Cardiac muscle cell (in vitro differentiated cells and primary cell): ENCODE measurements at regions not wholly inside any gene's neighbourhood (a gene's known extent, or its start where the extent isn't known, plus 50 kb on each side); places are given as distances from the start of the nearest gene placed in this dataset.

Experiments
- DNase-seq, 2 donors: peaks; one replicate each; pipeline versions ENCODE4 v3.0.0 to v3.0.0-alpha.2; 2010 to 2017; ENCODE audit warnings: low read depth in 1 of 2, low spot score in 1 of 2
- H3K27ac ChIP-seq: fragments of 200-600 bp; sonication (generic); 2 replicates; pipeline ENCODE4 v1.5.1; 2016
- H3K27me3 ChIP-seq: fragments of 200-600 bp; sonication (generic); 2 replicates; pipeline ENCODE4 v1.6.0; 2016; ENCODE audit warnings: control low read depth
- H3K36me3 ChIP-seq: fragments of 200-600 bp; sonication (generic); 2 replicates; pipeline ENCODE4 v1.5.1; 2016; ENCODE audit warnings: control low read depth
- H3K4me1 ChIP-seq: fragments of 200-600 bp; sonication (generic); 2 replicates; pipeline ENCODE4 v1.8.1; 2017; ENCODE audit warnings: low read depth, mild to moderate bottlenecking, mixed run types
- H3K4me3 ChIP-seq: fragments of 200-600 bp; sonication (generic); 2 replicates; pipeline ENCODE4 v1.5.1; 2016; ENCODE audit warnings: mild to moderate bottlenecking
- H3K9me3 ChIP-seq: fragments of 200-600 bp; sonication (generic); 2 replicates; pipeline ENCODE4 v1.5.1; 2017; ENCODE audit warnings: low read depth, mild to moderate bottlenecking, control low read depth
- TF ChIP-seq, protein P1 (sequence below): IDR thresholded peaks from 2 replicates; pipeline ENCODE4 v1.5.1; 2012; ENCODE audit warnings: low read depth, mild to moderate bottlenecking, low read length

GRCh38 chr4:13316354-13316753, 167.8 kb downstream of the RAB28 start:
- Histone ChIP-seq H3K27me3 (no peaks in the 10 kb centered on the region), H3K27ac (no peak overlapping the region), H3K9me3 (no peaks in the 10 kb centered on the region), H3K4me1 (no peaks in the 10 kb centered on the region), H3K36me3 (no peaks in the 10 kb centered on the region), H3K4me3 (no peak overlapping the region)
- TF ChIP-seq, protein P1, sequence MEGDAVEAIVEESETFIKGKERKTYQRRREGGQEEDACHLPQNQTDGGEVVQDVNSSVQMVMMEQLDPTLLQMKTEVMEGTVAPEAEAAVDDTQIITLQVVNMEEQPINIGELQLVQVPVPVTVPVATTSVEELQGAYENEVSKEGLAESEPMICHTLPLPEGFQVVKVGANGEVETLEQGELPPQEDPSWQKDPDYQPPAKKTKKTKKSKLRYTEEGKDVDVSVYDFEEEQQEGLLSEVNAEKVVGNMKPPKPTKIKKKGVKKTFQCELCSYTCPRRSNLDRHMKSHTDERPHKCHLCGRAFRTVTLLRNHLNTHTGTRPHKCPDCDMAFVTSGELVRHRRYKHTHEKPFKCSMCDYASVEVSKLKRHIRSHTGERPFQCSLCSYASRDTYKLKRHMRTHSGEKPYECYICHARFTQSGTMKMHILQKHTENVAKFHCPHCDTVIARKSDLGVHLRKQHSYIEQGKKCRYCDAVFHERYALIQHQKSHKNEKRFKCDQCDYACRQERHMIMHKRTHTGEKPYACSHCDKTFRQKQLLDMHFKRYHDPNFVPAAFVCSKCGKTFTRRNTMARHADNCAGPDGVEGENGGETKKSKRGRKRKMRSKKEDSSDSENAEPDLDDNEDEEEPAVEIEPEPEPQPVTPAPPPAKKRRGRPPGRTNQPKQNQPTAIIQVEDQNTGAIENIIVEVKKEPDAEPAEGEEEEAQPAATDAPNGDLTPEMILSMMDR, result no peak
- no peak for DNase-seq

DNA sequence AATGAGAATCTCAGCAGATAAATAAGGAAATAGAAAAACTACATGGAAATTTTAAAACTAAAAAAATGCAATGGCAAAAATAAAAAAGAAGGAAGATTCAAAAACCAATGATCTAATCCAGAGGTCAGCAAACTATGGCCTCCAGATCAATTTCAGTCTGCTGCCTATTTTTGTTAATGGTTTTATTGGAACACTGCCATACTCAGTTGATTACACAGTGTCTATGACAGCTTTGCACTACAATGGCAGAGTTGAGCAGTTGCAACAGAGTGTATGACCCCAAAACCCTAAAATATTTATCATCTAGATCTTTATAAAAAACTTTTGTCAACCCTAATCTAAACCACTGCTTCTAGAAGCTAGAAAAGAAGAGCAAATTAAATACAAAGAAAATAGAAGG, 170.3 kb downstream of the RAB28 start:
- no peaks in the 10 kb centered on the region for H3K4me1 ChIP-seq
- no peak for DNase-seq
- H3K9me3 ChIP-seq, result no peaks in the 10 kb centered on the region
- no peak overlapping the region for H3K4me3 ChIP-seq
- H3K27me3 ChIP-seq, result no peaks in the 10 kb centered on the region
- TF ChIP-seq, protein P1, result no peak
- no peak overlapping the region for H3K27ac ChIP-seq
- H3K36me3 ChIP-seq, result no peaks in the 10 kb centered on the region

GRCh38 chr4:13312264-13312663, 171.9 kb downstream of the RAB28 start:
- DNase-seq, result no peak
- Histone ChIP-seq H3K36me3 (no peaks in the 10 kb centered on the region), H3K27ac (no peak overlapping the region), H3K9me3 (no peaks in the 10 kb centered on the region), H3K27me3 (no peaks in the 10 kb centered on the region), H3K4me3 (no peak overlapping the region), H3K4me1 (no peaks in the 10 kb centered on the region)
- TF ChIP-seq, protein P1, result no peak

- H3K36me3 ChIP-seq, result no peaks in the 10 kb centered on the region
- no peaks in the 10 kb centered on the region for H3K4me1 ChIP-seq
- no peak overlapping the region for H3K4me3 ChIP-seq
- DNase-seq, result no peak
- TF ChIP-seq, protein P1, result no peak
- H3K27ac ChIP-seq, result no peak overlapping the region
- H3K27me3 ChIP-seq, result no peaks in the 10 kb centered on the region
- H3K9me3 ChIP-seq, result no peaks in the 10 kb centered on the region
Observed at GRCh38 chr4:13309751-13310150, 174.4 kb downstream of the RAB28 start.

DNA sequence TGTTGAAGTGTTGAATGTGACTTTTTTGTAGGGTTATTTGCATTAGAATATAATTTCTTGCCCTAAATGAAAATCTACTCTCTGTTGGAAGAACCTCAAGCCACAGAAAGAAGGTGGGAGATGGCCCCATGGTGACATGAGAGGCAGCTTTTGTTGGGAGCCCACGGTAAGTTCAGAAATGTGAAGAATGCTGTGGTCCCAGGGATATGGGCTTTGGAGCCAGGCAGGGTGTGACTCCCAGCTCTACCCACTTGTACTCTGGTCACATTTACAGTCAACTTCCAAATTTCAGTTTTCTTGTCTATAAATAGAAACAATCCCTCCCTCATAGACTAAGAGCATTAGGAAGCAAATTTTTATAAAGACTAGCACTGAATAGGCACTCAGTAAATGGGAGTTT, 177.8 kb downstream of the RAB28 start:
- Histone ChIP-seq H3K36me3 (no peaks in the 10 kb centered on the region), H3K4me1 (no peaks in the 10 kb centered on the region)
- DNase-seq, result no peak

More for the DNA sequence above, 177.8 kb downstream of the RAB28 start:
- H3K4me3 ChIP-seq, result no peak overlapping the region
- TF ChIP-seq, protein P1, result no peak
- H3K27ac ChIP-seq, result no peak overlapping the region
- no peaks in the 10 kb centered on the region for H3K9me3 ChIP-seq
- H3K27me3 ChIP-seq, result no peaks in the 10 kb centered on the region
